Mucosa of descending colon (tissue), 3 donors: ENCODE measurements at regions not wholly inside any gene's neighbourhood (a gene's known extent, or its start where the extent isn't known, plus 50 kb on each side); places are given as distances from the start of the nearest gene placed in this dataset.

Source experiments
- ATAC-seq: fragments of 200-7000 bp; cut with Tn5 transposase; one replicate; pipeline ENCODE4 v1.9.1; 2020; ENCODE audit warnings: mild to moderate bottlenecking, moderate library complexity
- DNase-seq, 3 donors: peaks; one replicate each; pipeline ENCODE4 v3.0.0-alpha.2; 2020
- H3K36me3 ChIP-seq: fragments of 200-600 bp; one replicate; pipeline ENCODE4 v1.8.0; 2021; ENCODE audit warnings: low read depth, mild to moderate bottlenecking
- H3K4me1 ChIP-seq: fragments of 200-600 bp; one replicate; pipeline ENCODE4 v1.8.0; 2021; ENCODE audit warnings: low read depth, mild to moderate bottlenecking
- H3K4me3 ChIP-seq: fragments of 200-600 bp; one replicate; pipeline ENCODE4 v1.8.0; 2021; ENCODE audit warnings: mild to moderate bottlenecking
- H3K9me3 ChIP-seq: fragments of 200-600 bp; one replicate; pipeline ENCODE4 v1.8.0; 2021; ENCODE audit warnings: mild to moderate bottlenecking
- intact Hi-C, 2 donors: fragments of 100-400 bp; cut with DNase I in 1 of 2; cut with micrococcal nuclease in 1 of 2; formaldehyde crosslinking; loops; one replicate each; pipeline versions ENCODE4 v1.11.0 to v1.11.1; 2022; cut with DNase I, micrococcal nuclease
- TF ChIP-seq, protein P1 (sequence below): fragments of 200-600 bp; IDR thresholded peaks from one replicate; pipeline ENCODE4 v1.8.0; 2022; ENCODE audit warnings: antibody characterized with exemption, mild to moderate bottlenecking
- donor health status: DM: no; HTN: no; CAD: no; lungs with moderate emphysema.
- donor health status: DM: no; HTN: no; CAD: no.
- donor health status: DM: no; HTN: yes; CAD: no.

- intact Hi-C loops = no loop called here
These were observed 249.5 kb downstream of the SLC4A3 start for GRCh38 chr2:219876931-219877330.

GRCh38 chr2:219877728-219878127 is 250.3 kb downstream of the SLC4A3 start:
- intact Hi-C loops = no loop called here
- no peaks in the 10 kb centered on the region for H3K9me3 ChIP-seq
- DNase-seq (no peak), ATAC-seq (no peak)
- H3K4me3 ChIP-seq = no peak overlapping the region
- TF ChIP-seq, protein P1, sequence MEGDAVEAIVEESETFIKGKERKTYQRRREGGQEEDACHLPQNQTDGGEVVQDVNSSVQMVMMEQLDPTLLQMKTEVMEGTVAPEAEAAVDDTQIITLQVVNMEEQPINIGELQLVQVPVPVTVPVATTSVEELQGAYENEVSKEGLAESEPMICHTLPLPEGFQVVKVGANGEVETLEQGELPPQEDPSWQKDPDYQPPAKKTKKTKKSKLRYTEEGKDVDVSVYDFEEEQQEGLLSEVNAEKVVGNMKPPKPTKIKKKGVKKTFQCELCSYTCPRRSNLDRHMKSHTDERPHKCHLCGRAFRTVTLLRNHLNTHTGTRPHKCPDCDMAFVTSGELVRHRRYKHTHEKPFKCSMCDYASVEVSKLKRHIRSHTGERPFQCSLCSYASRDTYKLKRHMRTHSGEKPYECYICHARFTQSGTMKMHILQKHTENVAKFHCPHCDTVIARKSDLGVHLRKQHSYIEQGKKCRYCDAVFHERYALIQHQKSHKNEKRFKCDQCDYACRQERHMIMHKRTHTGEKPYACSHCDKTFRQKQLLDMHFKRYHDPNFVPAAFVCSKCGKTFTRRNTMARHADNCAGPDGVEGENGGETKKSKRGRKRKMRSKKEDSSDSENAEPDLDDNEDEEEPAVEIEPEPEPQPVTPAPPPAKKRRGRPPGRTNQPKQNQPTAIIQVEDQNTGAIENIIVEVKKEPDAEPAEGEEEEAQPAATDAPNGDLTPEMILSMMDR = no peak
- H3K4me1 ChIP-seq = no peaks in the 10 kb centered on the region
- H3K36me3 ChIP-seq = no peaks in the 10 kb centered on the region

More at GRCh38 chr2:219876931-219877330, 249.5 kb downstream of the SLC4A3 start:
- no peaks in the 10 kb centered on the region for H3K36me3 ChIP-seq
- no peaks in the 10 kb centered on the region for H3K4me1 ChIP-seq
- H3K9me3 ChIP-seq = no peaks in the 10 kb centered on the region
- ATAC-seq (no peak), DNase-seq (no peak)
- H3K4me3 ChIP-seq = no peak overlapping the region
- TF ChIP-seq, protein P1 = no peak

DNA sequence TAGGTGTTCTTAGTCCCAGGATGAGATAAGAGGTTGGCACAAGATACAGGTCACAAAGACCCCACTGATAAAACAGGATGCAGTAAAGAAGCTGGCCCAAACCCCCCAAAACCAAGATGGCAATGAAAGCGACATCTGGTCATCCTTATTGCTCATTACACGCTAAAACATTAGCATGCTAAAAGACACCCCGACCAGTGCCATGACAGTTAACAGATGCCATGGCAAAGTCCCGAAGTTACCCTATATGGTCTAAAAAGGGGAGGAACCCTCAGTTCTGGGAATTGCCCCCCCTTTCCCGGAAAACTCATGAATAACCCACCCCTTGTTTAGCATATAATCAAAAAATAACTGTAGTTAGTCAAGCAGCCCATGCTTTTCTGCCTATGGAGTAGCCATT is 251.1 kb downstream of the SLC4A3 start:
- H3K36me3 ChIP-seq = no peaks in the 10 kb centered on the region
- TF ChIP-seq, protein P1 = no peak
- no peak for DNase-seq
- intact Hi-C loops = no loop called here
- H3K9me3 ChIP-seq = no peaks in the 10 kb centered on the region
- no peaks in the 10 kb centered on the region for H3K4me1 ChIP-seq
- ATAC-seq = no peak
- H3K4me3 ChIP-seq = no peak overlapping the region

- Histone ChIP-seq H3K9me3 (no peaks in the 10 kb centered on the region), H3K4me3 (no peak overlapping the region), H3K4me1 (no peaks in the 10 kb centered on the region), H3K36me3 (no peaks in the 10 kb centered on the region)
- intact Hi-C loops = no loop called here
- ATAC-seq (no peak), DNase-seq (no peak)
- TF ChIP-seq, protein P1 = no peak
These were observed 254.4 kb downstream of the SLC4A3 start for GRCh38 chr2:219881851-219882250.

DNA sequence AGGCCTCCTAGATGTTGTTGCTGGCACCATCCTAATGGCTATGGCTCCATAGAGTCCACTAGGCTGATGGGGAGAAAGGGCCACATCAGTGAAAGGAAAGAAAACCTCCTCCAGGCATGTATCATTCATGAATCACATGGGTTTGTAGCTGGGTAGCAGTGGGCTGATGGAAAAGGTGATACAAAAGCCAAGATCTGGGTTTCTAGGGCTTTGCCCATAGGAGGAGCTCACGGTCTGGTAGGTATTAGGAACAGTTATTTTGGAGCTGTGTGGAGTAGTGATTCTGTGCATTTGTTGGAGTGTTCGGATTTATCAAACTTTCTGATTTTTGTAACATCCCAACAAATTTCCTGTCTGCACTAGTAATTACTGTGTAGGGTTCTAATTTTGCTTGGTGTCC is 259.2 kb downstream of the SLC4A3 start:
- DNase-seq = no peak
- intact Hi-C loops = no loop called here
- no peak for ATAC-seq

More for the DNA sequence above, 259.2 kb downstream of the SLC4A3 start:
- Histone ChIP-seq H3K36me3 (no peaks in the 10 kb centered on the region), H3K4me1 (no peaks in the 10 kb centered on the region), H3K4me3 (no peak overlapping the region), H3K9me3 (no peaks in the 10 kb centered on the region)
- TF ChIP-seq, protein P1 = no peak
